Activated naive CD4-positive, alpha-beta T cell treated with anti-CD3 and anti-CD28 coated beads for 36 hours (primary cell): ENCODE measurements at regions not wholly inside any gene's neighbourhood (a gene's known extent, or its start where the extent isn't known, plus 50 kb on each side); places are given as distances from the start of the nearest gene placed in this dataset.

ENCODE experiments used
- CTCF ChIA-PET: fragments of 350-600 bp; sonication (Branson Sonifier 250); formaldehyde crosslinking; loops from one replicate; lab custom pipeline; 2021; ENCODE audit warnings: antibody characterized with exemption; lab: Charles Lee
- DNase-seq: peaks from one replicate; pipeline ENCODE4 v3.0.0-alpha.2; 2020
- H3K27ac Mint-ChIP-seq: one replicate; pipeline ENCODE4 v1.8.0; 2021; ENCODE audit warnings: mild to moderate bottlenecking, mixed read lengths
- H3K27me3 Mint-ChIP-seq: one replicate; pipeline ENCODE4 v1.8.0; 2021; ENCODE audit warnings: low read depth, mixed read lengths
- H3K36me3 Mint-ChIP-seq: one replicate; pipeline ENCODE4 v1.8.0; 2021; ENCODE audit warnings: low read depth, mixed read lengths
- H3K4me1 Mint-ChIP-seq: one replicate; pipeline ENCODE4 v1.8.0; 2021; ENCODE audit warnings: low read depth, mixed read lengths
- H3K4me3 Mint-ChIP-seq: one replicate; pipeline ENCODE4 v1.8.0; 2021; ENCODE audit warnings: mild to moderate bottlenecking, moderate library complexity, mixed read lengths
- H3K9me3 Mint-ChIP-seq: one replicate; pipeline ENCODE4 v1.8.0; 2021; ENCODE audit warnings: mixed read lengths
- intact Hi-C: fragments of 100-400 bp; cut with micrococcal nuclease; formaldehyde crosslinking; loops from one replicate; pipeline ENCODE4 v1.15.1; 2023

DNA sequence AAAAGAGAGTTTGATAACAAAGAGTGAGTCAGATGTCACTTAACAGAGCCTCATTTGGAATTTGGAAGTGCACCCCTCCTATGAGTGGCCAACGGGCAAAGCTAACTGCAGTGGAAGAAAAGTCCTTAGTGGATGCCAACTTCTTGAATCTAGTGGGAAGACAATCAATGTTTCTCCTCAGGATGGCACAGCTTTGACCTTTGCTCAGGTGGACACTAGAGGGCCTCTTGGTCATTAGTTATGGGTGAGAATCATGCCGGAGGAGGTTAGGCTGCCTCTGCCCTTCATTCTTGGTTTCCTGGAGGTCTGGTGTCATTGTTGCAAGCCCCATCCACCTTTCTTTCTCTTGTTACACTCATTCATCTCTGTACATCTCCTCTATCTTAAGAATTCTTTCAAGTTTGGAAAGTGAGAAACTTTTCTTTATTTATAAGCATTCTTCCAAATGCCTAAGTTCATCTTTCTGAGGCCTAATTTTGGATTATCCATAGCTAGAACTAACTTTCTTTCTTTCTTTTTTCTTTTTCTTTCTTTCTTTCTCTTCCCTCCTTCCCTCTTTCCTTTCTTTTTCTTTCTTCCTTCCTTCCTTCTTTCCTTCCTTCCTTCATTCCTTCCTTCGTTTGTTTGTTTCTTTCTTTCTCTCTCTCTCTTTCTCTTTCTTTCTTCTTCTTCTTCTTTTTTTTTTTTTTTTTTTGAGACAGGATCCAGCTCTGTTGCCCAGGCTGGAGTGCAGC, 327.2 kb upstream of the TSHZ3 start:
- Mint-ChIP-seq H3K9me3 (no peaks in the 10 kb centered on the region), H3K36me3 (no peaks in the 10 kb centered on the region), H3K4me3 (no peak overlapping the region), H3K27ac (no peak overlapping the region), H3K27me3 (peaks cover 6% of the 10 kb centered on the region), H3K4me1 (no peaks in the 10 kb centered on the region)
- CTCF ChIA-PET, result no interaction called here
- no peak for DNase-seq
- intact Hi-C loops, result no loop called here

DNA sequence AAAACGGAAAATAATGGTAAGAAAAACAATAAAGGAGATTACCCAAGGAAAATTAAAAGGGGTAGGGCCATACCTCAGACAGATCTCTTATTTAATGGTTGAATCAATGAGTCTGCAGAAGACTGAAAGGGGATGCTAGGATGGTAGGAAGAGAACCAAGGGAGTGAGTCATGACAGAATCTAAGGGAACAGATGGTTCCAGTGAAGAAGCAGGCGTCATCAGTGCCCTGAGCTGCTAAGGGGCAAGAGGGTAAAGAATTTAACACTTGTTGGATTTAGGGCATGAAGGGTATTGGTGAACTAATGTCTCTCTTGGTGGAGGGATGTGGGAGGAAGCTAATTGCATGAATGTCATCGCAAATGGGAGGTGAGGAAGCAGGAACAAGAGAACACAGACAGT, 329.2 kb upstream of the TSHZ3 start:
- no peaks in the 10 kb centered on the region for H3K36me3 Mint-ChIP-seq
- no peaks in the 10 kb centered on the region for H3K9me3 Mint-ChIP-seq
- intact Hi-C loops, result no loop called here
- no peak overlapping the region for H3K27ac Mint-ChIP-seq
- H3K4me1 Mint-ChIP-seq, result no peaks in the 10 kb centered on the region
- CTCF ChIA-PET, result interaction anchor here (0.7 kb wide), 1 partner anchor 97 kb away, joined by 3 read pairs; no protein-coding TSS in a partner anchor
- H3K4me3 Mint-ChIP-seq, result no peak overlapping the region
- H3K27me3 Mint-ChIP-seq, result peaks cover 4% of the 10 kb centered on the region
- no peak for DNase-seq

- no peak for DNase-seq
- Mint-ChIP-seq H3K9me3 (peaks cover 5% of the 10 kb centered on the region), H3K36me3 (no peaks in the 10 kb centered on the region), H3K4me3 (no peak overlapping the region), H3K27me3 (peaks cover 3% of the 10 kb centered on the region), H3K4me1 (no peaks in the 10 kb centered on the region), H3K27ac (no peak overlapping the region)
- intact Hi-C loops, result no loop called here
- CTCF ChIA-PET, result interaction anchor here (0.6 kb wide), 1 partner anchor 33 kb away, joined by 4 read pairs; no protein-coding TSS in a partner anchor
These were observed 331.9 kb upstream of the TSHZ3 start for GRCh38 chr19:31681121-31681520.

DNA sequence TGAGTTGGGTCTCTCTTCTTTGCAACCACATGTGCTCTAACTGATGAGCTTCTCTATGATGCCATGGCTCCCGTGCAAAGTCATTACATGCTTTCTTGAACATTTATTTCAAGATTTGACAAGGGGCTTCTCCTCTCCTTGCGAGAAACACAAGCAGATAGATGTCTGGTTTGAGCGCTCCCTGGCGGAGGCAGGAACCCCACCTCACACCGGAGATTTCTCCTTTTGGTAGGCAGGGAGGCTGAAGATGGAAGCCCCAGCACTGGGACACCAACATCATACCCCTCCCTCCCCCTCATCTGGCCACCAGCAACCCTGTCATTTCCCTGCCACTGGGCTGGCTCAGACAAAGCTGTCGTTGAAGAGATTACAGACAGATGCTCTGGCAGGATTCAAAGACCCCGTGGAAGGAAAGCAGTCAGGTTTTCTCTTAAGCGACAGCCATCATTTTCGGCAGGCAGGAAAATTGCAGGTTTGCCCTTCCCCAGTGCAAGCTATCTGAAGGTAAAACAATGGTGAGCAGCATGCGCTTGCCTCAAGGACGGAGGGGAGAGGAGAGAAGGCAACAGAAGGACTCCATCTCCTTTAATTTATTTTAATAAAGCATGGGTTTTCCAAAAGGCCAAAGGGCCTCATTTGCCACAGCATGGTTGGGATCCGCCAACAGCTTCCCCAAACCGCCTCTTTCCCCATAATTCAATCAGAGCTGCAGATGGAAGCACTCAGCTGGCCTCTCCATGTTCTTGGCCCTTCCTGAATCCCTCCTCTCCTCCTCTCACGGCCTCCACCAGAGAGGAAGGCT, 344.1 kb upstream of the TSHZ3 start:
- peaks cover 3% of the 10 kb centered on the region for H3K27me3 Mint-ChIP-seq
- no peak overlapping the region for H3K27ac Mint-ChIP-seq
- no peak for DNase-seq
- H3K4me1 Mint-ChIP-seq, result no peaks in the 10 kb centered on the region
- no peaks in the 10 kb centered on the region for H3K9me3 Mint-ChIP-seq
- CTCF ChIA-PET, result no interaction called here
- H3K36me3 Mint-ChIP-seq, result no peaks in the 10 kb centered on the region
- intact Hi-C loops, result no loop called here
- no peak overlapping the region for H3K4me3 Mint-ChIP-seq

- H3K27me3 Mint-ChIP-seq, result peaks cover 3% of the 10 kb centered on the region
- H3K36me3 Mint-ChIP-seq, result no peaks in the 10 kb centered on the region
- DNase-seq, result no peak
- H3K9me3 Mint-ChIP-seq, result no peaks in the 10 kb centered on the region
- intact Hi-C loops, result no loop called here
- CTCF ChIA-PET, result no interaction called here
- H3K4me3 Mint-ChIP-seq, result no peak overlapping the region
- no peaks in the 10 kb centered on the region for H3K4me1 Mint-ChIP-seq
- no peak overlapping the region for H3K27ac Mint-ChIP-seq
These were observed 344.7 kb upstream of the TSHZ3 start for GRCh38 chr19:31693933-31694269.

- intact Hi-C loops, result no loop called here
- Mint-ChIP-seq H3K27me3 (peaks cover 3% of the 10 kb centered on the region), H3K4me3 (no peak overlapping the region), H3K27ac (no peak overlapping the region), H3K9me3 (no peaks in the 10 kb centered on the region), H3K4me1 (no peaks in the 10 kb centered on the region), H3K36me3 (no peaks in the 10 kb centered on the region)
- CTCF ChIA-PET, result no interaction called here
- DNase-seq, result no peak
These were observed 345.5 kb upstream of the TSHZ3 start for GRCh38 chr19:31694761-31695160.

- CTCF ChIA-PET, result no interaction called here
These were observed 350.2 kb upstream of the TSHZ3 start for GRCh38 chr19:31699421-31699820.

DNA sequence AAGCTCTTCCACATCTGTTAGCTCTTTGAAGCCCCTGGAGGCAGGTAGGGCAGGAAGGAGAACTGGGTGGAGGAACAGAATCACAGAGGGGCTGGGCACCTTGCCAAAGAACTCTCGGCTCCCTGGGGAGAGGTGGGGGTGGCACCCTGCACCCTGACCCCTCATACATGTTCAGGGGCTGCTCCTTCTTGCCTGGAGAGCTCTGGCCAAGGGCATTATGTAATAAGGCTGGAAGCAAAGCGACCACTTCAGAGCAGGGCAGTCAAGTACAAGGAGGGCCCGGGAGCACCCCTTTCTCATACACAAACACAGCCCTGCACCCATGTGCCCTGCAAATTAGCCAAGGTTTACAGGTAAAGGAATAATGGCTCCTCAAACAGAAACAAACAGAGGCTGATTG, 351.9 kb upstream of the TSHZ3 start:
- H3K9me3 Mint-ChIP-seq, result peaks cover 12% of the 10 kb centered on the region
- no peak overlapping the region for H3K4me3 Mint-ChIP-seq
- peaks cover 5% of the 10 kb centered on the region for H3K27me3 Mint-ChIP-seq
- no peaks in the 10 kb centered on the region for H3K4me1 Mint-ChIP-seq
- no peak overlapping the region for H3K27ac Mint-ChIP-seq
- no peaks in the 10 kb centered on the region for H3K36me3 Mint-ChIP-seq
- intact Hi-C loops, result no loop called here
- CTCF ChIA-PET, result no interaction called here
- no peak for DNase-seq

More at GRCh38 chr19:31699421-31699820, 350.2 kb upstream of the TSHZ3 start:
- H3K36me3 Mint-ChIP-seq, result no peaks in the 10 kb centered on the region
- no peak overlapping the region for H3K4me3 Mint-ChIP-seq
- H3K27me3 Mint-ChIP-seq, result peaks cover 3% of the 10 kb centered on the region
- intact Hi-C loops, result no loop called here
- H3K4me1 Mint-ChIP-seq, result no peaks in the 10 kb centered on the region
- DNase-seq, result no peak
- H3K27ac Mint-ChIP-seq, result no peak overlapping the region
- peaks cover 12% of the 10 kb centered on the region for H3K9me3 Mint-ChIP-seq

- intact Hi-C loops, result no loop called here
- Mint-ChIP-seq H3K27ac (no peak overlapping the region), H3K36me3 (no peaks in the 10 kb centered on the region), H3K4me1 (no peaks in the 10 kb centered on the region), H3K4me3 (no peak overlapping the region), H3K9me3 (peaks cover 12% of the 10 kb centered on the region), H3K27me3 (peaks cover 3% of the 10 kb centered on the region)
- no peak for DNase-seq
- CTCF ChIA-PET, result no interaction called here
These were observed 356.4 kb upstream of the TSHZ3 start for GRCh38 chr19:31705656-31706055.

DNA sequence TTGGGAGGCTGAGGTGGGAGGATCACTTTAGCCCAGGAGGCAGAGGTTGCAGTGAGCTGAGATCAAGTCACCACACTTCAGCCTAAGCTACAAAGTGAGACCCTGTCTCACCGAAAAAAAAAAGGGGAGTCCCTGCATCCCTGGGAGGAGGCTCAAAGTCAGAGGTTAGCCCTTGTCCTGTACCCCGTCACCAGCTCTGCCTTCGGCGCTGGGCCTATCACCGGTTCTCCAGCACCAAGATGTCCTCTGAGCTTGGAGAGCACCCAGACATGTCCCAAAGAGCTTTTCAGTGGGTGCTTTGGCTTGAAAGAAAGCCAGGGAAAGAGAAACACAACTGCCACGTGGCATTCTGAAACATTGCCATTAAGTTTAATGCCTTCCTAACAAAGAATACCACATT, 356.9 kb upstream of the TSHZ3 start:
- H3K36me3 Mint-ChIP-seq, result no peaks in the 10 kb centered on the region
- peaks cover 12% of the 10 kb centered on the region for H3K9me3 Mint-ChIP-seq
- no peaks in the 10 kb centered on the region for H3K4me1 Mint-ChIP-seq
- CTCF ChIA-PET, result interaction anchor here (0.7 kb wide), 1 partner anchor 108 kb away, joined by 5 read pairs; no protein-coding TSS in a partner anchor
- peaks cover 3% of the 10 kb centered on the region for H3K27me3 Mint-ChIP-seq
- no peak overlapping the region for H3K4me3 Mint-ChIP-seq
- intact Hi-C loops, result no loop called here
- no peak overlapping the region for H3K27ac Mint-ChIP-seq
- no peak for DNase-seq

- Mint-ChIP-seq H3K4me3 (no peak overlapping the region), H3K27me3 (peaks cover 3% of the 10 kb centered on the region), H3K4me1 (no peaks in the 10 kb centered on the region), H3K9me3 (peaks cover 12% of the 10 kb centered on the region), H3K27ac (no peak overlapping the region), H3K36me3 (no peaks in the 10 kb centered on the region)
- CTCF ChIA-PET, result interaction anchor here (0.7 kb wide), 1 partner anchor 109 kb away, joined by 5 read pairs; no protein-coding TSS in a partner anchor
- no peak for DNase-seq
- intact Hi-C loops, result no loop called here
These were observed 357.7 kb upstream of the TSHZ3 start for GRCh38 chr19:31706691-31707620.

GRCh38 chr19:31708520-31708919, 359.3 kb upstream of the TSHZ3 start:
- H3K27ac Mint-ChIP-seq, result no peak overlapping the region
- intact Hi-C loops, result no loop called here
- H3K27me3 Mint-ChIP-seq, result peaks cover 3% of the 10 kb centered on the region
- CTCF ChIA-PET, result no interaction called here
- H3K4me3 Mint-ChIP-seq, result no peak overlapping the region
- no peaks in the 10 kb centered on the region for H3K36me3 Mint-ChIP-seq
- DNase-seq, result no peak
- no peaks in the 10 kb centered on the region for H3K4me1 Mint-ChIP-seq
- H3K9me3 Mint-ChIP-seq, result peaks cover 4% of the 10 kb centered on the region
